HG02981 (cell line): ENCODE measurements at regions not wholly inside any gene's neighbourhood (a gene's known extent, or its start where the extent isn't known, plus 50 kb on each side); places are given as distances from the start of the nearest gene placed in this dataset.
A peak's percentile ranks its signal among the peaks of the same experiment; 100 is the strongest.

Experiments used
- ATAC-seq: cut with Tn5 transposase; IDR thresholded peaks from one replicate; pipeline ENCODE4 v1.9.1; 2021; ENCODE audit warnings: mild to moderate bottlenecking, moderate library complexity; ENCODE audit not compliant: unreplicated experiment

DNA sequence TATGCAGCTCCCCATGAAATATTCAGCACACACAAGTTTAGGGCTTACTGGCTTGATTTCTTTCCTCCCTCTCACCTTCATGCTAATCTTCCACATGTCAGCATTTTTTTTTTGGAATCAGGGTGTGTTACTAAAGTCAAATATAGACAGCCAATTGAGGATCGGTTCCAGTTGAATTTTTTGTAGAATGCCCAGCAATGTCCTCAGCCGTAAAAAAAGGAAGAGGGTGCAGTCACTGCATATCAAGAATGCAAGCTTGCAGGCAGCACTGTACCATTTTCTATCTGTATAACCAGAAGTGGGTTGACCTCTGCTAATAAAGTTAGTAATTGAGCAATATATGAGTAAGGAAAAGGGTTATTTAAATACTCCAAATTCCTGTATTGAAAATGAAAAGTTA is 51.4 kb upstream of the CHMP2B start:
- ATAC-seq: no peak

DNA sequence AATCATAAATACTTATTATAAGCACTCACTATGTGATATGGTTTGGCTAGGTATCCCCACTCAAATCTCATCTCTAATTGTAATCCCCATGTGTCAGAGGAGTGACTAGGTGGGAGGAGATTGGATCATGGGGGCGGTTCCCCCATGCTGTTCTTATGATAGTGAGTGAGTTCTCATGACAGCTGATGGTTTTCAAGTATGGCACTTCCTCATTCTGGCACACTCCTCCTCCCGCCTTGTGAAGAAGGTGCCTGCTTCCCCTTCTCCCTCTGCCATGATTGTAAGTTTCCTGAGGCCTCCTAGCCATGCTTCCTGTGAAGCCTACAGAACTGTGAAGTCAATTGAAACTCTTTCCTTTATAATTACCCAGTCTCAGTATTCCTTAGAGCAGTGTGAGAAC is 53.3 kb upstream of the CHMP2B start:
- ATAC-seq: no peak

DNA sequence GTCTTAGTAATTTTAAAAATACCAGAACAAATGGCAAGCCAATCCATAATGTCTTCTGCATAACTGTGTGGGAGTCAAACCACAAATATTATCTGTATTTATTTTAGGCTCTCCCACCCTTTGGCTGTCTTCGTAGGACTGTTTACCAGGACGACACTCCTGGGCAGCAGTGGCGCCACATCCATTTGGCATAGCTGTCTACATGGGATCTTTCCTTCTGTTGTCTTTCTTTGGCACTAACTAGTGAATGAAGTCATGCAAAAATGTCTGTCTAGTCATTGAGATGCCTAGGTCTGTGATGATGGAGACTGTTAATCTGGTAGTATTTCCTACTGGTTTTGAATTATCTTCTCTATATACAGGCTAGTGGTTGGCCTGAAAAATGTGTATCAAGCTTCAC is 54.0 kb upstream of the CHMP2B start:
- no peak for ATAC-seq

DNA sequence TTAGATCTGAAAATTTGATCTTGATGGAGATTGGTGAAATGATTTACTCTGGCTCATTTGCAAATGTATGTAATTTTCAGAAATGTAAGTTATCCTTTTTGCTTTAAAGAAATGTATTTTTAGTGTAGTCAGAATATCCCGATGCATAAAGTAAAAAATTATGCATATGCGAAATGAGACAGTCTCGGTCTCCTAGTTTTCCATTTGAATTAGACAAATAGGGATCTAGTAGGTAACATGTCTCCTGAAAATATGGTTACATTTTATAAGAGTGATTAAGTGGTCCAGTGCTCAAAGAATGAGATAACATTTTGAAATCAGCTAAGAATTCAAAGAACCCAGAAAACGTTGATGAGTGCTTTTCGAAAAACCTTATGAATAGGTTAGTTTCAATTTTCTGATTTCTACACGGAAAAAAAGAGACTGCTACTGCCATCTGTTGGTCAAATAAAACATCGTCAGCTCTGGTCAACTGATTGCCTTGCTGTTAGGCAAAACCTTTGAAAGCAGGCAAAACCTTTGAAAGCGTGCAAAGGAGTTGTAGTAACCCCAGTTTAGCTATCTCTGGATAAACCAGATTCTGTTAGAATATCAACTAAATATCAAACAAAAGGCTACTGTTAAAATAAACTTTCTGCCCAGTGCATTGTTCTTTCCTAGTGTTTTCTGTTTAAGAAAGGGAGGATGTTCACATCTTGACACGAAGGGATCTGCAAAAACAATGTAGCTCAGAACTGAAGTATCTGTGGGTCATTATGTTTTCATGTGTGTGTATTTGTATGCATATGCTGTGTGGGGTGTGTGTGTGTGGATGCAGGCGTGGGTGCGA is 59.3 kb upstream of the CHMP2B start:
- ATAC-seq: peak; percentile 87

DNA sequence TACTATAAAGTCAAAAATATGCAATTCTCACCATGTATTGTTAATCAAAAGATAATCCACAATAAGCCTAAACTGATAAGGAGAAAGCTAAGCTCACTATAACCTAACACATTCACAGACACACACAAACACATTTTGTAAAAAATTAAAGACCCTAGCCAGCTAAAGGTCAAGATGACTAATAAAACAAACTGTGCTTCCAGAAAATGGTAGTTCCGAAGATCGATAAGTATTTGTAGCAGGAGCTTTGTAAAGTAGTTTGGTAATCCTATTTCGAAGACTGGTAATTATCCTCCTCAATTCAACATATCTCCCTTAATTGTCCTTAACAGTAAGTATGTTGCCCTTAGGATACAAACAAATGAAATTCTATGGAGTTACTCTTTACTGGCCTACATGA is 62.9 kb upstream of the CHMP2B start:
- ATAC-seq: no peak

DNA sequence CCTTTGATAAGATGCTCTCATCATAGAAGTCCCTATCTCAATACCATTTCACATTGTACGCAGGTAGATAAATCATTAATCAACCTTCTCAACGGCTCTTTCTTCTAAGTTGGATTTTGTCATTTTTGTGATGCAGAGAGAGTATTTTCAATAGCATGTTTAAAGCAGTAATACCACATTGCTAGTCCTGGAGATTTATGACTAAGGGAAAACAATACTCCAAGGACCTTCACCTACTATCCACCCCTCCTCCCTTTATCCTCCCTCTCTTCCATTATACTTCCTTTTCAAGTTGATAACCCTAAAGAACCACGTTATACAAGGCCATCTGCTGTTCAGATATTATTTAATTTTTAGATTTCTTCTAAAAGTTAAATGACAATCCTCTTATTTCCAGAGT is 65.3 kb upstream of the CHMP2B start:
- no peak for ATAC-seq

DNA sequence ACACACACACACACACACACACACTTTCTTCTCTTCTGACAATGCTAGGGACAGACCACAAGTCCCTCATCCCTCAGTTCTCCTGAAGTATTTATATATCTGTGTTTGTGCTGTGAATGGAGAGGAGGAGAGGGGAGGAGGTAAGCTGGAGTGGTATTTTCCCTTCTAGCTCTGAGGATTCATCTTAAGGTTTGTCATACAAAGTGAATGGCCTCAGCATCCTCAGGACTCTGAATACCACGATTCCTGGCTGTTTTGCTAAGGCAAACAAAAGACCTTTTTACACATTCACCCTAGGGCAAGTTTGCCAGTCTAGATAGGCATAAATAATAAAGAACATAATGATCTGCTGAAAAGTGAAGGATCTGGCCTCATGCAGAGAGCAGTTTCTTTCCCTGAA is 65.7 kb upstream of the CHMP2B start:
- no peak for ATAC-seq

DNA sequence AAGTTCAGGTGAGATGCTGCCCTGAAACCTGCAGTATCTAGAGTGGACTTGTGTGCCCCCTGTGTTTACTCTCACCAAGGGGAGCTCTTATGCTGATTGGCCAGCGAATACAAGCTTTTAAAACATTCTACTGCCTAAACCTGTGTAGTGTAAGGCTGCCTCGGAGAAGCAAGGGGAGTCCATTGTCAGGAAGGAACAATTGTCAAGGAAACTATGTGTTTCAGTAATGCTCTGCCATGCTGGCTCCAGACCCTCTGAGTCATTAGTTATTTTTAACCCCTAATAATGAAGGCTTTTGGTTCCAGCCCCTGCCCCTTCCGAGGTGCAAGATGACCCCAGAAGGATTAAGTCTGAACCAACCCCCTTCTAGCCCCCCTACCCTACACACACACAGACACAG is 66.1 kb upstream of the CHMP2B start:
- ATAC-seq: no peak

DNA sequence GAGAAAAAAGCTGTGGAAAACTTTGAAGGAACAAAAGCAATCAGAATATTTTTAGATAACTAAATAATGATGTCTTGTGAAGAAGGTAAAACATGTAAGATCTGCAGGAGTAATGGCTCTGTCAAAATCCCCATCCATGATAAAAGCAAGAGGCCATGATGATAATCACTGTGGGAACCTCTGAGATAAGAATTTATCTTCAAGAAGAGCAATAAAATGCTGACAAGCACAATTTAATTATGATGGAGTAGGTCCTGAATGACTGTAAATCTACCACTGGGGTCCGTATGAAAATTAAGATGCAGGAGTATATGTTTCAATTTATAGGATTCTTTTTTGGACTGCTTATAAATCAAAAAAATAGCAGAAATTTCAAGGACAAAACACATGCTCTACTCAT is 68.3 kb upstream of the CHMP2B start:
- ATAC-seq: no peak

DNA sequence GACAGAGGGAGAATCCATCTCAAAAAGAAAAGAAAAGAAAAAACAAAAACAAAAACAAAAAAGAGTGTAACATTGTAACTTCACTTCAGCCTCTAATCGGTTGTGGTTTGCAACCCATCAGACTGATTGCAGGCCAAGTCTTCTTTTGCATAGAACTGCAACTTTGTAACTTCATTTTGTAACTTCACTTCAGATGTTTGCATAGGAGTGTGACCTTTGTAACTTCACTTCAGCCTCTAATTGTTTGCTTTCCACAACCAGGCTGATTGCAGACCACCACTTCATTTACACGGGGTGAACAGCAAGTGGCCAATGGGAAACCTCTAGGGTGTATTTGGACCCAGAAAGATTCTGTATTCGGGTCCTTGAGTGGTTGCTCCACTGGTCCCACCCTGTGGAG is 79.1 kb upstream of the CHMP2B start:
- ATAC-seq: no peak

DNA sequence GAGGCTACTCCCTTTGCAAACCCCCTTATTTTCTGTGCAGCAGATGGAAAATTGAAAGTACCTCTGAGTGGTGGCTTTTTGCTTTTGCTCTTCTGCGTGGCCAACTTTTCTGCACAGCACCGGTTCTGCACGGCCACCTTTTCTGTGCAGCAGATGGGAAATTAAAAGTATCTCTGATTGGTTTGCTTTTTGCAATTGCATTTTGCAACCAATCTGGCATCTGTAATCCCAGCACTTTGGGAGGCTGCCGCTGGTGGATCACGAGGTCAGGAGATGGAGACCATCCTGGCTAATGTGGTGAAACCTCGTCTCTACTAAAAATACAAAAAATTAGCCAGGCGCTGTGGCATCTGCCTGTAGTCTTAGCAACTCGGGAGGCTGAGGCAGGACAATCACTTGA is 79.5 kb upstream of the CHMP2B start:
- ATAC-seq: no peak

DNA sequence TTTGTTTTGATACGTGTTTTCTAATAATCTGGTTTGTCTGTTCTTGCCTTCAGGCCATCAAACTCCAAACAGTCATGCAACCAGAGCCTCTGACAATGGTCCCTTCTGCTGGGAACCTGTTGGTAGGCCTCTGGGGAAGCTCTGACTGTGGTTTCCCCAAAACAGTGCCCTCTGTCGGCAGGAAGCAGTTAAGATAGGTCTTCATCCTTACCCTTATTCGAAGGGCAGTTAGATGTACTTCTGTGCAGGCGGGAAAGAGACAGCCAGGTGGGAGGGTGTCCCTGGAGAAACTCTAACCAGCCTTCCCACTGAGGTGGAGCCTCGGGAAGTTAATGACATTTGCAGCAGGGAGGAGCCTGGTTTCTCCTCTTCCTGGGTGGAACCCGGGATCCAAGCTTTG is 81.6 kb upstream of the CHMP2B start:
- ATAC-seq: no peak

DNA sequence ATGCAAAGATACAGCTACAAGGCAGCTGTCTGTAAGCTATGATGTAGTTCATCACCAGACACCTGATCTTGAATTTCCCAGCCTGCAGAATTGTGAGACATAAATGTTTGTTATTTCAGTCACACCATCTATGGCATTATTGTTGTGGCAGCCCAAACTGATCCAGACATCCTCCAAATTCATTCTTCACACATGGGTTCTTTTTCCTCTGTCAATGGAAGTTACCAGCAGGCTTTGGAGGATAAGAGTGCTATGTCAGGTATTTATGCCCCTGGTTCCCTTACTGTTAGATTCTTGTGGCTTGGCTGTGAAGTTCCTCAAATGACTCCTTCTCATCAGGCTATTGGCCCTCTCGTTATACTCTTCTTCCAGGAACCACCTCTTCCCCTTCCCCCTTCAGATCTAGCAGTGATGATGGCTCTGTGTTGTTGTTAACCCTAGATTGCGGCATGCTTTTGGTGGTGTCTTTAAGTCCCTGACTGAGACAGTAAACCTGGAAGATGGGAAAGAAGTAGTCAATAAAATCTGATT is 91.0 kb upstream of the CHMP2B start:
- no peak for ATAC-seq

DNA sequence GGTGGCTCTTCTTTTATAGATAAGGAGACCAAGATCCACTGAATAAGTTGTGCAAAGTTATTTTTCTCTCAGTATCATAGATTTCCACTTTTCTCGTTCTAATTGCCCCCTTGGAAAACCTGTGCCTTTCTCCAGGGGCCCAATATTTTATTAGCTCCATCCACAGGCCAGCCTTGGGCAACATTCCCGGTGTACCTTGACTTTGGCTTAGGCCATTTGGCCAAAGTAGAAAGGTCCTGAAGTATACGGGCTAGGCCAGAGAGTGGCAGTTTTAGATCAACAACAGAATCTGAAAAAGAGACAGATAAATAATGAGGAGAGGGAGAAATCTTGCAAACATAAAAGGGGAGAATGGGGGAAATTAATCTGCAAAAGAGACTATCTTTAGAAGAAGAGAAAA is 91.7 kb upstream of the CHMP2B start:
- no peak for ATAC-seq

DNA sequence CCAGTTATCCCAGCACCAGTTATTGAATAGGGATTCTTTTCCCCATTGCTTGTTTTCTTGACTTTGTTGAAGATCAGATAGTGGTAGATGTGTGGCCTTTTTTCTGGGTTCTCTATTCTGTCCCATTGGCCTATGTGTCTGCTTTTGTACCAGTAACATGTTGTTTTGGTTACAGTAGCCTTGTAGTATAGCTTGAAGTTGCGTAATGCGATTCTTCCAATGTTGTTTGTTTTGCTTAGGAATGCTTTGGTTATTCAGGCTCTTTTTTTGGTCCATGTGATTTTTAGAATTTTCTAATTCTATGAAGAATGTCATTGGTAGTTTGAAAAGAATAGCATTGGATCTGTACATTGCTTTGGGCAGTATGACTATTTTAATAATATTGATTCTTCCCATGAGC is 94.3 kb upstream of the CHMP2B start:
- ATAC-seq: no peak

DNA sequence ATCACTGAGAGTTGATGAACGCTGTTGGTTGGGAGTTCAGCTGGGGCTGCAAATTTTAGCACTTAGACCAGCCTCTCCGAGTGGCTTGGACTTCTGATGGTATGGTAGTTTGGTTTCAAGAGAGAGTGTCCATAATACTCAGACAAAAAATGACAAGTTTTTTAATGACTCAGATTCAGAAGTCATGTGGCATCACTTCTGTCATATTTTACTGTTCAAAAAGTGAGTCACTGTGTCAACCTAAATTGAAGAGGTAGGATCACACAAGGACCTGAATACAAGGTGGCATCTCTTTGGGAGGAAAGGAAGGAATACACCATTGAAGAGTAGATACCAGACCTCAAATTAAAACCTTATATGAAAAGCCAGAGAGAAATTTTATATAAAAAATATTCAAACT is 99.1 kb upstream of the CHMP2B start:
- no peak for ATAC-seq

DNA sequence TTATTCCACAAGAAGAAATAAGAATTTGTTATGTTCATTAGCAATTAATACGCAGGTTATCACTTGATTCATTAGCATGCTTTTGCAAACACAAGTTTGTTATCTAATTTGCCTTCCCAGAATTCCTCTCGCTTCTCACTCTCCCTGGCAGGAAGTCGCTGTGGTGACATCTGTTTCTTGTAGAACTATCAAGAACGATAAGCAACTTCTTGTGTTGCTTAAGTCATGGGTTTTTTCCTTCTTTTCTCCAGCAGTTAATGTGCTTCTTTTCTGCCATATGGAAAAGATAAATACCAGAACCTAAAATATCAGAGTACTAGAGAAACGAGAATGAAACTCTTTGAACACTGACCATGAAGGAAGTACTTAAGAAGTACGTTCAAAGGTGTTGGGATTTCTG is 99.8 kb upstream of the CHMP2B start:
- ATAC-seq: no peak

DNA sequence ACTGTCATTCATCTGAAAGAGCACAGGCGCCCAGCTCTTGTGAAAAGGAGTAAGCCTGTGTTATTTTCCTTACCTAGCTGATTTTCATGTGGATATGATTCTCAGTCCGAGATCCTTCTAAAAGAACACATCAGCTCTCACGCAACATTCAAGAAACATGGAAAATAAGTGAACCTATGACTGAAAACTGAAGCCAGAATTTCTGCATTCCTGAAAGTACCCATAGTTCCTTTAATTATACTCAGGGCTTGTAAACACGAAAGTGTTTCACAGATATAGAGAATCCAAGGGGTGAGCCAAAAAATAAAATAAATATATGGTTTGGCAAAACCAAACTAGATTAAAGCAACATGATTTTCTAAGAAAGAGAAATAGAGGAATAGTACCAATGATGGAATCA is 100.8 kb upstream of the CHMP2B start:
- no peak for ATAC-seq

DNA sequence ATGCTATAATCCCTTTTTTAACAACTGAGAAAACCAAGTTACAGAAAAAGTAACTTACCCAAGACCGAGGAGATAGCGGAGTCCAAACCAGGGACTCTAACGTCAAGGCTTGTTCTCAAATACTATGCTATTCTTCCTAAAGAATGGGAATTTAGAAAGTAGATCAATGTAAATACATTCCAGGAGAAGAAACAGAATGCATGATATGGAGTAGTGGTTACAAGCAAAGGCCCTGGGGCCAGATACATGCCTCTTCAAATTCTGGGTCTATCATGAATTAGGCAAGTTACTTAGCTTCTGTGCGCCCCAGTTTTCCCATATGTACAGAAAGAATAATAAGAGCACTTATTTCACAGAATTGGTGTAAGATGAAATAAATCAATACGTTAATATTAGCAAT is 102.0 kb upstream of the CHMP2B start:
- ATAC-seq: no peak

DNA sequence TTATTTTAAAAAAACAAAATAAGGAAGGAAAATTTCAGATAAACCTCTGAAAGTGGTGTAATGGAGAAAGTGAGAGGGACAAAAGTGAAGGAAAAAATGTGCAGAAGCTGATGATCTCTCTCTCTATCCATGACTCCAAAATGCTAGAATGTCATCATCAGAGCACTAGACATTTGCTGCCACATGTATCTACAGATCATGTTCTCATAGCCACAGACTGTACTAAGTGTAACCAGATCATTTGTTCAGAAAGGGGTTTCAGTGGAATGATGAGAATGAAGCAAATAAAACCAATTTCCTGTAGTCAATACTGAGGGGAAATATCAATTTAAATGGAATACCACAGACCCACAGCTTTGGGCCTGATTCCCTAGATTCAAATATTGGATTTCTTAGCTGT is 104.3 kb upstream of the CHMP2B start:
- ATAC-seq: no peak

DNA sequence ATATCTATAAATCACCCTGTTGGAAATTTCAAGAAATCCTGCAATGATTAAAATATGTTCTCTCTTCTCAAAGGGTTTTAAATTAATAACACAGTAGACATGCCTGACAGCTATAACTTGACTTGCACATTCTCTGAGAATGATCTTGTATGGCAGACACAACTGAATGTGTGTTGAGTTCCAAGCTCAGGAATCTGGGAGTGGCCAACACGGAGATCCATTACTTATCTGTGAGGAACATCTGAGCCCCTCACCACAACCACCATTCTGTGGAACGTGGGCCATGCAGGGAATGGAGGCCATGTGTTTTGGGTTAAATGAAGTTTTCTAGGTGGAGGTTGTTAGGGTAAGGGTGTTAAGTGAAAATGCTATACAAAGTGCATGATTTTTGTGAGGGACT is 105.3 kb upstream of the CHMP2B start:
- no peak for ATAC-seq

DNA sequence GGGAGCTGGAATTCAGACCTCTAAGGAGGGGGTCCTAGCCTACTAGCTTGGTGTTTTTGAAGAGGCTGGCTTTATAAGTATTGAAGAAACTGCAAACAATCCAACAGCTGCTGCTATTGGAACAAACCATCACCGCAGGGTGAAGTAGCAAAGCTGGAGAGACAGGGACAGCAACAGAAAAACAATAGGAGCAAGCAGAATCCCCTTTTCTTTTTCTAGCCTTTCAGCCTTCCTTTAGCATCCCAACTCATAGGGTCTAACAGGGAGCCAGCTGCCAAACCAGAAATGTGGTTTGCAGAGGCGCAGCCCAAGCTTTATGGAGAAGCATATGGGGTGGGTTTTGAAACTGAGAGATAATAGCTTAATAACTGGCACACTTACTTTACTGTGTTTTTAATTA is 106.2 kb upstream of the CHMP2B start:
- ATAC-seq: no peak

DNA sequence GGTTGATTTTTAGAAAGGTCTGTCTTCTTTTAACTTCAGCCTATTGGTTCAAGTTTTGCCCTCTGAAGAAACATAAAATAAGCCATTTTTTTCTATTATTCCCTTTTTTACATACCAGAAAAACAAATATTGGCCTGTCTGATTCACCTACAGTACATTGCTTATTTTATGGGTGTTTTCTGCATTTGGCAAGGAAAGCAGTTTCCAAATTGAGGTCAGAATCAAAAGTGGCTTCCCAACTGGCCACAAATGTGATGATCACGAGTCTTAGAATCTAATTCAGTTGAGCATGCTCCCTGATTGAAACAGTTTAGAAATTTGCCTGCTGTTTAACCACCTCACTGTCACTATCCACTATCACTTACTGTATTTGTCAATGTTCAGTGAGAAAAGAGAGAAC is 106.9 kb upstream of the CHMP2B start:
- ATAC-seq: no peak
